SK-N-SH (cell line): ENCODE measurements at regions not wholly inside any gene's neighbourhood (a gene's known extent, or its start where the extent isn't known, plus 50 kb on each side); places are given as distances from the start of the nearest gene placed in this dataset.

Experiments used
- CTCF ChIA-PET: fragments of 300-600, 350-600 bp; formaldehyde crosslinking; extraction: SDS; loops from one replicate; lab custom pipeline; 2021; lab: Yijun Ruan, JAX
- POLR2A ChIA-PET: fragments of 350-600 bp; sonication (Branson Sonifier 250); formaldehyde crosslinking; extraction: SDS; loops from one replicate; lab custom pipeline; 2020; ENCODE audit warnings: antibody characterized with exemption, inconsistent platforms; lab: Yijun Ruan, JAX
- DNase-seq: peaks from one replicate; pipeline ENCODE4 v3.0.0; 2012
- H2AFZ ChIP-seq: fragments of 200-600 bp; sonication (generic); 2 replicates; pipeline ENCODE4 v1.8.1; 2016; ENCODE audit warnings: antibody characterized with exemption, mild to moderate bottlenecking, low read depth
- H3F3A ChIP-seq: fragments of 200-600 bp; sonication (generic); replicated peaks from 2 replicates; pipeline ENCODE3; 2016; ENCODE audit warnings: antibody characterized with exemption, mild to moderate bottlenecking; ENCODE audit not compliant: insufficient read depth
- H3K27ac ChIP-seq, 2 experiments: fragments of 200-500 bp in 1 of 2; fragments of 200-600 bp in 1 of 2; sonication (Bioruptor generic) in 1 of 2; sonication (generic), shearing (Covaris generic) in 1 of 2; 2 replicates each; pipeline versions ENCODE4 v1.5.1 to v1.6.1; 2014 to 2016; ENCODE audit warnings: low read depth in 2 of 2, inconsistent platforms in 1 of 2, low read length in 1 of 2, mild to moderate bottlenecking in 1 of 2, mixed read lengths in 1 of 2
- H3K27me3 ChIP-seq: fragments of 200-600 bp; sonication (generic), shearing (Covaris generic); 2 replicates; pipeline ENCODE4 v1.6.1; 2016; ENCODE audit warnings: mixed run types; ENCODE audit not compliant: insufficient read depth
- H3K36me3 ChIP-seq, 2 experiments: fragments of 200-500 bp in 1 of 2; fragments of 200-600 bp in 1 of 2; sonication (Bioruptor generic) in 1 of 2; sonication (generic) in 1 of 2; replicated peaks in 1 of 2; 2 replicates each; pipeline versions ENCODE3 to v1.5.1; 2014 to 2016; ENCODE audit warnings: low read length in 1 of 2, mild to moderate bottlenecking in 1 of 2; ENCODE audit not compliant: insufficient read depth in 2 of 2, control insufficient read depth in 1 of 2
- H3K4me1 ChIP-seq, 2 experiments: fragments of 200-500 bp in 1 of 2; fragments of 200-600 bp in 1 of 2; sonication (Bioruptor generic) in 1 of 2; sonication (generic), shearing (Covaris generic) in 1 of 2; 2 replicates each; pipeline versions ENCODE4 v1.5.1 to v1.6.1; 2014 to 2016; ENCODE audit warnings: low read depth in 1 of 2, low read length in 1 of 2, mixed run types in 1 of 2; ENCODE audit not compliant: insufficient read depth in 2 of 2, control insufficient read depth in 1 of 2
- H3K4me2 ChIP-seq: fragments of 200-600 bp; sonication (generic), shearing (Covaris generic); 2 replicates; pipeline ENCODE4 v1.6.1; 2017; ENCODE audit warnings: mixed run types
- H3K4me3 ChIP-seq, 2 experiments: fragments of 200-500 bp in 1 of 2; fragments of 200-600 bp in 1 of 2; sonication (Bioruptor generic) in 1 of 2; sonication (generic), shearing (Covaris generic) in 1 of 2; 2 replicates each; pipeline versions ENCODE4 v1.5.1 to v1.8.1; 2014 to 2016; ENCODE audit warnings: low read depth in 2 of 2, inconsistent platforms in 1 of 2, low read length in 1 of 2, mild to moderate bottlenecking in 1 of 2, mixed read lengths in 1 of 2, moderate library complexity in 1 of 2
- H3K79me2 ChIP-seq: fragments of 200-600 bp; sonication (generic); 2 replicates; pipeline ENCODE4 v1.8.1; 2017; ENCODE audit warnings: mild to moderate bottlenecking; ENCODE audit not compliant: insufficient read depth
- H3K9ac ChIP-seq: fragments of 200-600 bp; sonication (generic); 2 replicates; pipeline ENCODE4 v1.6.1; 2017; ENCODE audit warnings: mixed run types
- H3K9me2 ChIP-seq: fragments of 200-600 bp; sonication (generic); 2 replicates; pipeline ENCODE4 v1.6.1; 2017; ENCODE audit warnings: mixed run types
- H3K9me3 ChIP-seq: fragments of 200-600 bp; sonication (generic); 2 replicates; pipeline ENCODE4 v1.6.1; 2017; ENCODE audit warnings: mixed run types, mild to moderate bottlenecking, moderate library complexity
- H4K20me1 ChIP-seq: fragments of 200-600 bp; sonication (generic); 2 replicates; pipeline ENCODE4 v1.6.1; 2017; ENCODE audit warnings: mild to moderate bottlenecking, mixed run types; ENCODE audit not compliant: insufficient read depth
- CHD2 ChIP-seq: fragments of 150-350 bp; IDR thresholded peaks from 2 replicates; pipeline ENCODE4 v1.6.1; 2018; ENCODE audit warnings: low read length; ENCODE audit not compliant: partially characterized antibody
- NFIC ChIP-seq: IDR thresholded peaks from 2 replicates; pipeline ENCODE4 v1.4.0; 2012; ENCODE audit warnings: borderline replicate concordance
- NRF1 ChIP-seq: IDR thresholded peaks from 2 replicates; pipeline ENCODE4 v1.6.1; 2012; ENCODE audit warnings: low read depth, mild to moderate bottlenecking, low read length
- RAD21 ChIP-seq: IDR thresholded peaks from 2 replicates; pipeline ENCODE4 v1.6.1; 2012; ENCODE audit warnings: mild to moderate bottlenecking, low read length
- SMC3 ChIP-seq: IDR thresholded peaks from 2 replicates; pipeline ENCODE4 v1.6.1; 2012; ENCODE audit warnings: low read depth, low read length, improper control_type of control experiment
- YY1 ChIP-seq: IDR thresholded peaks from 2 replicates; pipeline ENCODE4 v1.4.0; 2012; ENCODE audit warnings: low read depth, mild to moderate bottlenecking
- WGBS: methylation state at CpG from one replicate; pipeline ENCODE4 v1.1.6; 2017; ENCODE audit warnings: low lambda C conversion rate; 5-methylcytosine and 5-hydroxymethylcytosine counted together
- TF ChIP-seq, protein P1 (sequence below): IDR thresholded peaks from 2 replicates; pipeline ENCODE4; 2012
- TF ChIP-seq, protein P2 (sequence below): fragments of 200-600 bp; sonication (generic); IDR thresholded peaks from 2 replicates; pipeline ENCODE4 v1.6.1; 2017; ENCODE audit warnings: antibody characterized with exemption, mild to moderate bottlenecking, moderate library complexity
- TF ChIP-seq, protein P3 (sequence below): IDR thresholded peaks from 2 replicates; pipeline ENCODE4 v1.4.0; 2012; ENCODE audit warnings: low read depth

DNA sequence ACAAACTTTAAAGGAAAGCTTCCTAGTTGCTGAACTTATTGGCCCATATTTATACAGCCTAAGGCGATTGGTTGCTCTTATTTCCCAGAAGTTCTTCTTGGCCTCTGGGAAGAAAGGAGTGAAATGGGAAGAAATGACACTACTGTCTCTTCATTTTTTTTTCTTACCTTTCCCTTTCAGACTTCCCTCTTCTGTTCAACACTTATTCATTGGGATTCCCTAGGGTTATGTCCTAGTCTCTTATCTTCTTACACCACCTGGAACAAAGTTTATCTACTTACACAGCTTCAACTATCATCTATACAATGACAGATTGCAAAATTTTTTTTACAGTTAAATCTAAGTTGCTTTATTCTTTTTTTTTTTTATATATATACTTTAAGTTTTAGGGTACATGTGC, 68.0 kb downstream of the SNX12 start:
- Histone ChIP-seq H3K79me2 (no peaks in the 10 kb centered on the region), H3K9ac (no peak overlapping the region), H3K9me3 (no peaks in the 10 kb centered on the region), H3K9me2 (no peaks in the 10 kb centered on the region), H3F3A (no peaks in the 10 kb centered on the region), H3K4me3 (no peak overlapping the region), H3K4me2 (no peak overlapping the region), H3K4me1 (no peaks in the 10 kb centered on the region), H3K27ac (no peak overlapping the region), H2AFZ (no peak overlapping the region), H3K27me3 (no peaks in the 10 kb centered on the region), H3K36me3 (no peaks in the 10 kb centered on the region), H4K20me1 (no peaks in the 10 kb centered on the region)
- WGBS, result 33% methylated on average over 1 of the region's 1 CpG
- ChIA-PET POLR2A (interaction anchor here (0.5 kb wide), 1 partner anchor 479 kb away, joined by 3 read pairs; no protein-coding TSS in a partner anchor), CTCF (interaction anchor here (2.1 kb wide), 1 partner anchor 178 kb away, joined by 5 read pairs; no protein-coding TSS in a partner anchor)
- TF ChIP-seq YY1 (no peak), NRF1 (no peak), CHD2 (no peak), RAD21 (no peak)
- TF ChIP-seq, protein P1, sequence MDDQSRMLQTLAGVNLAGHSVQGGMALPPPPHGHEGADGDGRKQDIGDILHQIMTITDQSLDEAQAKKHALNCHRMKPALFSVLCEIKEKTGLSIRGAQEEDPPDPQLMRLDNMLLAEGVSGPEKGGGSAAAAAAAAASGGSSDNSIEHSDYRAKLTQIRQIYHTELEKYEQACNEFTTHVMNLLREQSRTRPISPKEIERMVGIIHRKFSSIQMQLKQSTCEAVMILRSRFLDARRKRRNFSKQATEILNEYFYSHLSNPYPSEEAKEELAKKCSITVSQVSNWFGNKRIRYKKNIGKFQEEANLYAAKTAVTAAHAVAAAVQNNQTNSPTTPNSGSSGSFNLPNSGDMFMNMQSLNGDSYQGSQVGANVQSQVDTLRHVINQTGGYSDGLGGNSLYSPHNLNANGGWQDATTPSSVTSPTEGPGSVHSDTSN, result no peak
- no peak for DNase-seq

DNA sequence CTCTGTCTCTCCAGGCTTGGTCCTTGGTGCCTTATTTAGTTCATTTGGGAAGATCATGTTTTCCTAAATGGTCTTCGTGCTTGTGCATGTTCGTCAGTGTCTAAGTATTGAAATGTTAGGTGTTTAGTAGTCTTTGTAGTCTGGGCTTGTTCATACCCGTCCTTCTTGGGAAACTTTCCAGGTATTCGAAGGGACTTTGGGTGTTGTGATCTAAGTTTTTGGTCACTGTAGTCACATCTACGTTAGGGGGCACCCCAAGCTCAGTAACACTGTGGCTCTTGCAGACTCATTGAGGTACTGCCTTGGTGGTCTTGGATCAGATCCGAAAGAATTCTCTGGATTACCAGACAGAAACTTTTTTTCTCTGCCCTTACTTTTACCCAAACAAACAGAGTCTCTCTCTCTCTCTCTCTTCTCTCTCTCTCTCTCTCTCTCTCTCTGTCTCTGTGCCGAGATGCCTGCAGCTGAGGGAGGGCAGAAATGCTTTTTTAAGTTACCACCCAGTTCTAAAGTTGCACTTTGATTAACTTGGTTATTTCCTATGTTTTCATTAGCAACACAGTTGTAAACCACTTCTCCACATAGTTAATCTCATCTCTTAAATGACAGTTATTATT, 67.6 kb upstream of the SLC7A3 start:
- DNase-seq, result no peak
- Histone ChIP-seq H3K4me1 (no peaks in the 10 kb centered on the region), H3K36me3 (no peaks in the 10 kb centered on the region), H4K20me1 (no peaks in the 10 kb centered on the region), H3K4me2 (no peak overlapping the region), H3K27ac (no peak overlapping the region), H3K9me2 (no peaks in the 10 kb centered on the region), H3K79me2 (no peaks in the 10 kb centered on the region), H2AFZ (no peak overlapping the region), H3K4me3 (no peak overlapping the region), H3K9me3 (no peaks in the 10 kb centered on the region), H3K9ac (no peak overlapping the region), H3F3A (no peaks in the 10 kb centered on the region), H3K27me3 (no peaks in the 10 kb centered on the region)
- peak; percentile 38; the same call in 1 of the 2 replicates for TF ChIP-seq SMC3
- TF ChIP-seq, protein P2, sequence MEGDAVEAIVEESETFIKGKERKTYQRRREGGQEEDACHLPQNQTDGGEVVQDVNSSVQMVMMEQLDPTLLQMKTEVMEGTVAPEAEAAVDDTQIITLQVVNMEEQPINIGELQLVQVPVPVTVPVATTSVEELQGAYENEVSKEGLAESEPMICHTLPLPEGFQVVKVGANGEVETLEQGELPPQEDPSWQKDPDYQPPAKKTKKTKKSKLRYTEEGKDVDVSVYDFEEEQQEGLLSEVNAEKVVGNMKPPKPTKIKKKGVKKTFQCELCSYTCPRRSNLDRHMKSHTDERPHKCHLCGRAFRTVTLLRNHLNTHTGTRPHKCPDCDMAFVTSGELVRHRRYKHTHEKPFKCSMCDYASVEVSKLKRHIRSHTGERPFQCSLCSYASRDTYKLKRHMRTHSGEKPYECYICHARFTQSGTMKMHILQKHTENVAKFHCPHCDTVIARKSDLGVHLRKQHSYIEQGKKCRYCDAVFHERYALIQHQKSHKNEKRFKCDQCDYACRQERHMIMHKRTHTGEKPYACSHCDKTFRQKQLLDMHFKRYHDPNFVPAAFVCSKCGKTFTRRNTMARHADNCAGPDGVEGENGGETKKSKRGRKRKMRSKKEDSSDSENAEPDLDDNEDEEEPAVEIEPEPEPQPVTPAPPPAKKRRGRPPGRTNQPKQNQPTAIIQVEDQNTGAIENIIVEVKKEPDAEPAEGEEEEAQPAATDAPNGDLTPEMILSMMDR, result peak; percentile 41
- no peak for TF ChIP-seq NFIC
- TF ChIP-seq, protein P3, sequence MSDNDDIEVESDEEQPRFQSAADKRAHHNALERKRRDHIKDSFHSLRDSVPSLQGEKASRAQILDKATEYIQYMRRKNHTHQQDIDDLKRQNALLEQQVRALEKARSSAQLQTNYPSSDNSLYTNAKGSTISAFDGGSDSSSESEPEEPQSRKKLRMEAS, result no peak
- TF ChIP-seq RAD21, result peak; percentile 69
- 6% methylated on average over 7 of the region's 7 CpGs for WGBS
- CTCF ChIA-PET, result interaction anchor here (0.6 to 2.1 kb wide), 9 partner anchors 33 to 182 kb away, joined by 3 to 6 read pairs (median 5); no protein-coding TSS in a partner anchor
- POLR2A ChIA-PET, result no interaction called here
